Endothelial cell of umbilical vein (primary cell): ENCODE measurements at regions not wholly inside any gene's neighbourhood (a gene's known extent, or its start where the extent isn't known, plus 50 kb on each side); places are given as distances from the start of the nearest gene placed in this dataset.

Experiments used
- CTCF ChIP-seq, 2 donors: IDR thresholded peaks; 1 replicate in 1 of 2; 2 replicates in 1 of 2; pipeline ENCODE4 v1.5.1; 2011; ENCODE audit warnings: low read length in 2 of 2, mild to moderate bottlenecking in 2 of 2, moderate library complexity in 2 of 2, control low read depth in 1 of 2, inconsistent platforms in 1 of 2, low read depth in 1 of 2; ENCODE audit not compliant: insufficient read depth in 1 of 2; ENCODE audit errors: extremely low read depth in 1 of 2
- EZH2 ChIP-seq: IDR thresholded peaks from 2 replicates; pipeline ENCODE4 v1.6.1; 2012; ENCODE audit warnings: borderline replicate concordance, low read depth, mild to moderate bottlenecking, moderate library complexity, low read length, inconsistent platforms; ENCODE audit not compliant: severe bottlenecking
- FOS ChIP-seq: IDR thresholded peaks from 2 replicates; pipeline ENCODE4 v1.6.1; 2011; ENCODE audit warnings: mild to moderate bottlenecking, low read length, moderate library complexity, borderline replicate concordance; ENCODE audit not compliant: insufficient read depth
- GATA2 ChIP-seq: IDR thresholded peaks from 2 replicates; pipeline ENCODE4 v1.7.0; 2011; ENCODE audit warnings: low read depth, mild to moderate bottlenecking, moderate library complexity, mixed read lengths, low read length; ENCODE audit not compliant: insufficient read length, insufficient read depth
- JUN ChIP-seq: IDR thresholded peaks from 2 replicates; pipeline ENCODE4 v1.6.1; 2011; ENCODE audit warnings: borderline replicate concordance, low read depth; ENCODE audit not compliant: insufficient read length, insufficient read depth
- MAX ChIP-seq: IDR thresholded peaks from 2 replicates; pipeline ENCODE4 v1.6.1; 2011; ENCODE audit not compliant: insufficient read depth, insufficient read length
- MYC ChIP-seq: IDR thresholded peaks from one replicate; pipeline ENCODE4 v1.6.1; 2011; ENCODE audit warnings: mild to moderate bottlenecking, low read depth, low read length
- POLR2A ChIP-seq: IDR thresholded peaks from 2 replicates; pipeline ENCODE4 v1.6.1; 2012; ENCODE audit warnings: low read depth, mild to moderate bottlenecking, control low read depth, low read length
- POLR2AphosphoS5 ChIP-seq: IDR thresholded peaks from 2 replicates; pipeline ENCODE4 v1.6.1; 2012; ENCODE audit warnings: low read depth, mild to moderate bottlenecking, control low read depth, low read length, moderate library complexity; ENCODE audit not compliant: insufficient read depth

GRCh38 chr2:167863377-167863776 lies 384.0 kb downstream of the STK39 start:
- TF ChIP-seq CTCF (IDR thresholded peaks at IDR 0.05; ENCODE audit: extremely low read depth in 1 of 2, insufficient read depth in 1 of 2, low read depth in 1 of 2, low read length in 2 of 2) (no peak), EZH2 (no peak), POLR2A (no peak), POLR2AphosphoS5 (no peak), MAX (no peak), MYC (no peak), JUN (no peak), FOS (no peak), GATA2 (no peak)
